Vagina (tissue), 2 donors: ENCODE measurements at regions not wholly inside any gene's neighbourhood (a gene's known extent, or its start where the extent isn't known, plus 50 kb on each side); places are given as distances from the start of the nearest gene placed in this dataset.

Experiments used
- DNase-seq, 2 donors: peaks; one replicate each; pipeline ENCODE4 v3.0.0-alpha.2; 2017; ENCODE audit errors: extremely low spot score in 2 of 2
- H3K27ac ChIP-seq: fragments of 200-600 bp; sonication (generic); one replicate; pipeline ENCODE4 v1.5.1; 2019
- H3K27me3 ChIP-seq: fragments of 200-600 bp; sonication (generic); one replicate; pipeline ENCODE4 v1.5.1; 2019
- H3K36me3 ChIP-seq, 2 donors: fragments of 200-600 bp; sonication (generic); one replicate each; pipeline ENCODE4 v1.5.1; 2017 to 2019
- H3K4me1 ChIP-seq: fragments of 200-600 bp; sonication (generic); one replicate; pipeline ENCODE4 v1.5.1; 2019
- H3K4me3 ChIP-seq, 2 donors: fragments of 200-600 bp; sonication (generic); 1 replicate in 1 of 2; 2 replicates in 1 of 2; pipeline ENCODE4 v1.5.1; 2016 to 2019
- H3K9me3 ChIP-seq: fragments of 200-600 bp; sonication (generic); one replicate; pipeline ENCODE4 v1.5.1; 2019
- CTCF ChIP-seq, 3 experiments: fragments of 450-650 bp in 2 of 3; fragments of 200-600 bp in 1 of 3; sonication (generic) in 1 of 3; IDR thresholded peaks; one replicate each; pipeline ENCODE4 v1.5.1; 2017 to 2019; ENCODE audit warnings: antibody characterized with exemption in 3 of 3, mild to moderate bottlenecking in 2 of 3, moderate library complexity in 2 of 3
- POLR2A ChIP-seq, 2 donors: fragments of 450-650 bp; IDR thresholded peaks; one replicate each; pipeline ENCODE4 v1.6.1; 2017; ENCODE audit warnings: antibody characterized with exemption in 2 of 2, mild to moderate bottlenecking in 2 of 2, moderate library complexity in 2 of 2
- POLR2AphosphoS5 ChIP-seq, 2 donors: sonication (generic); formaldehyde crosslinking; IDR thresholded peaks; one replicate each; pipeline ENCODE4 v1.9.0; 2017; ENCODE audit warnings: antibody characterized with exemption in 2 of 2, mild to moderate bottlenecking in 2 of 2, low read depth in 1 of 2; ENCODE audit not compliant: insufficient read depth in 1 of 2
- intact Hi-C: fragments of 100-400 bp; cut with DNase I; formaldehyde crosslinking; loops from one replicate; pipeline ENCODE4 v1.15.1; 2023

GRCh38 chr11:82261367-82261766, 472.3 kb downstream of the FAM181B start:
- Histone ChIP-seq H3K27me3 (no peaks in the 10 kb centered on the region), H3K36me3 (no peaks in the 10 kb centered on the region), H3K9me3 (no peaks in the 10 kb centered on the region), H3K4me1 (no peaks in the 10 kb centered on the region), H3K27ac (no peak overlapping the region), H3K4me3 (no peak overlapping the region)
- TF ChIP-seq CTCF (IDR thresholded peaks at IDR 0.05), result no peak
- TF ChIP-seq POLR2A (IDR thresholded peaks at IDR 0.05), result no peak
- no peak for TF ChIP-seq POLR2AphosphoS5 (IDR thresholded peaks at IDR 0.05; ENCODE audit: insufficient read depth in 1 of 2, low read depth in 1 of 2)
- no peak for DNase-seq
- intact Hi-C loops, result no loop called here

GRCh38 chr11:82250047-82250446, 483.6 kb downstream of the FAM181B start:
- H3K4me1 ChIP-seq, result no peaks in the 10 kb centered on the region
- no peak overlapping the region for H3K27ac ChIP-seq
- no peak overlapping the region for H3K4me3 ChIP-seq
- no peaks in the 10 kb centered on the region for H3K9me3 ChIP-seq
- intact Hi-C loops, result no loop called here
- no peaks in the 10 kb centered on the region for H3K36me3 ChIP-seq
- no peaks in the 10 kb centered on the region for H3K27me3 ChIP-seq
- TF ChIP-seq POLR2AphosphoS5 (IDR thresholded peaks at IDR 0.05; ENCODE audit: insufficient read depth in 1 of 2, low read depth in 1 of 2), result no peak
- no peak for DNase-seq

- no peaks in the 10 kb centered on the region for H3K4me1 ChIP-seq
- no peaks in the 10 kb centered on the region for H3K36me3 ChIP-seq
- H3K4me3 ChIP-seq, result no peak overlapping the region
- TF ChIP-seq POLR2AphosphoS5 (IDR thresholded peaks at IDR 0.05; ENCODE audit: insufficient read depth in 1 of 2, low read depth in 1 of 2), result no peak
- TF ChIP-seq CTCF (IDR thresholded peaks at IDR 0.05), result no peak
- no peak for TF ChIP-seq POLR2A (IDR thresholded peaks at IDR 0.05)
- intact Hi-C loops, result no loop called here
- DNase-seq, result no peak
- H3K9me3 ChIP-seq, result no peaks in the 10 kb centered on the region
- no peaks in the 10 kb centered on the region for H3K27me3 ChIP-seq
- H3K27ac ChIP-seq, result no peak overlapping the region
Measured at GRCh38 chr11:82246926-82247325, 486.7 kb downstream of the FAM181B start.

- Histone ChIP-seq H3K9me3 (no peaks in the 10 kb centered on the region), H3K36me3 (no peaks in the 10 kb centered on the region), H3K4me3 (no peak overlapping the region), H3K4me1 (no peaks in the 10 kb centered on the region), H3K27me3 (no peaks in the 10 kb centered on the region), H3K27ac (no peak overlapping the region)
- no peak for TF ChIP-seq CTCF (IDR thresholded peaks at IDR 0.05)
- no peak for TF ChIP-seq POLR2A (IDR thresholded peaks at IDR 0.05)
- no peak for TF ChIP-seq POLR2AphosphoS5 (IDR thresholded peaks at IDR 0.05; ENCODE audit: insufficient read depth in 1 of 2, low read depth in 1 of 2)
- no peak for DNase-seq
- intact Hi-C loops, result no loop called here
Measured at GRCh38 chr11:82239498-82239897, 494.2 kb downstream of the FAM181B start.

GRCh38 chr11:82234256-82234655, 499.4 kb downstream of the FAM181B start:
- Histone ChIP-seq H3K4me3 (no peak overlapping the region), H3K27ac (no peak overlapping the region), H3K27me3 (no peaks in the 10 kb centered on the region), H3K36me3 (no peaks in the 10 kb centered on the region), H3K4me1 (no peaks in the 10 kb centered on the region), H3K9me3 (no peaks in the 10 kb centered on the region)
- intact Hi-C loops, result no loop called here
- no peak for TF ChIP-seq POLR2AphosphoS5 (IDR thresholded peaks at IDR 0.05; ENCODE audit: insufficient read depth in 1 of 2, low read depth in 1 of 2)
- TF ChIP-seq CTCF (IDR thresholded peaks at IDR 0.05), result no peak
- TF ChIP-seq POLR2A (IDR thresholded peaks at IDR 0.05), result no peak
- DNase-seq, result no peak

GRCh38 chr11:82233201-82233600, 500.5 kb downstream of the FAM181B start:
- TF ChIP-seq POLR2A (IDR thresholded peaks at IDR 0.05) (no peak), POLR2AphosphoS5 (IDR thresholded peaks at IDR 0.05; ENCODE audit: insufficient read depth in 1 of 2, low read depth in 1 of 2) (no peak), CTCF (IDR thresholded peaks at IDR 0.05) (no peak)

More at GRCh38 chr11:82233201-82233600, 500.5 kb downstream of the FAM181B start:
- H3K36me3 ChIP-seq, result no peaks in the 10 kb centered on the region
- no peak for DNase-seq
- intact Hi-C loops, result no loop called here
- H3K27me3 ChIP-seq, result no peaks in the 10 kb centered on the region
- no peak overlapping the region for H3K27ac ChIP-seq
- H3K4me1 ChIP-seq, result no peaks in the 10 kb centered on the region
- no peak overlapping the region for H3K4me3 ChIP-seq
- H3K9me3 ChIP-seq, result no peaks in the 10 kb centered on the region
